Endothelial cell (in vitro differentiated cells): ENCODE measurements at regions not wholly inside any gene's neighbourhood (a gene's known extent, or its start where the extent isn't known, plus 50 kb on each side); places are given as distances from the start of the nearest gene placed in this dataset.

ENCODE experiments used
- DNase-seq: peaks from one replicate; pipeline ENCODE4 v3.0.0; 2021; ENCODE audit warnings: low spot score
- H3K27ac Mint-ChIP-seq: one replicate; pipeline ENCODE4 v1.8.0; 2021; ENCODE audit warnings: mixed read lengths, inconsistent platforms; ENCODE audit not compliant: unreplicated experiment
- H3K27me3 Mint-ChIP-seq: one replicate; pipeline ENCODE4 v1.8.0; 2021; ENCODE audit warnings: mild to moderate bottlenecking, moderate library complexity, mixed read lengths, inconsistent platforms; ENCODE audit not compliant: unreplicated experiment
- H3K36me3 Mint-ChIP-seq: one replicate; pipeline ENCODE4 v1.8.0; 2021; ENCODE audit warnings: mild to moderate bottlenecking, low read depth, mixed read lengths, inconsistent platforms; ENCODE audit not compliant: unreplicated experiment
- H3K4me1 Mint-ChIP-seq: one replicate; pipeline ENCODE4 v1.8.0; 2021; ENCODE audit warnings: mild to moderate bottlenecking, mixed read lengths, inconsistent platforms; ENCODE audit not compliant: unreplicated experiment
- H3K4me3 Mint-ChIP-seq: one replicate; pipeline ENCODE4 v1.8.0; 2021; ENCODE audit warnings: mild to moderate bottlenecking, mixed read lengths, inconsistent platforms; ENCODE audit not compliant: unreplicated experiment
- H3K9me3 Mint-ChIP-seq: one replicate; pipeline ENCODE4 v1.8.0; 2021; ENCODE audit warnings: mixed read lengths, inconsistent platforms; ENCODE audit not compliant: unreplicated experiment
- TF ChIP-seq, protein P1 (sequence below): fragments of 200-600 bp; sonication (generic); IDR thresholded peaks from one replicate; pipeline ENCODE4 v1.5.0; 2021; ENCODE audit warnings: antibody characterized with exemption; ENCODE audit not compliant: unreplicated experiment

- H3K4me3 Mint-ChIP-seq = no peak overlapping the region
- no peaks in the 10 kb centered on the region for H3K27me3 Mint-ChIP-seq
- H3K36me3 Mint-ChIP-seq = no peaks in the 10 kb centered on the region
- no peaks in the 10 kb centered on the region for H3K4me1 Mint-ChIP-seq
- no peak for DNase-seq
- TF ChIP-seq, protein P1, sequence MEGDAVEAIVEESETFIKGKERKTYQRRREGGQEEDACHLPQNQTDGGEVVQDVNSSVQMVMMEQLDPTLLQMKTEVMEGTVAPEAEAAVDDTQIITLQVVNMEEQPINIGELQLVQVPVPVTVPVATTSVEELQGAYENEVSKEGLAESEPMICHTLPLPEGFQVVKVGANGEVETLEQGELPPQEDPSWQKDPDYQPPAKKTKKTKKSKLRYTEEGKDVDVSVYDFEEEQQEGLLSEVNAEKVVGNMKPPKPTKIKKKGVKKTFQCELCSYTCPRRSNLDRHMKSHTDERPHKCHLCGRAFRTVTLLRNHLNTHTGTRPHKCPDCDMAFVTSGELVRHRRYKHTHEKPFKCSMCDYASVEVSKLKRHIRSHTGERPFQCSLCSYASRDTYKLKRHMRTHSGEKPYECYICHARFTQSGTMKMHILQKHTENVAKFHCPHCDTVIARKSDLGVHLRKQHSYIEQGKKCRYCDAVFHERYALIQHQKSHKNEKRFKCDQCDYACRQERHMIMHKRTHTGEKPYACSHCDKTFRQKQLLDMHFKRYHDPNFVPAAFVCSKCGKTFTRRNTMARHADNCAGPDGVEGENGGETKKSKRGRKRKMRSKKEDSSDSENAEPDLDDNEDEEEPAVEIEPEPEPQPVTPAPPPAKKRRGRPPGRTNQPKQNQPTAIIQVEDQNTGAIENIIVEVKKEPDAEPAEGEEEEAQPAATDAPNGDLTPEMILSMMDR = no peak
- peaks cover 5% of the 10 kb centered on the region for H3K9me3 Mint-ChIP-seq
- no peak overlapping the region for H3K27ac Mint-ChIP-seq
Observed at GRCh38 chr12:90274407-90274806, 565.8 kb upstream of the ATP2B1 start.

DNA sequence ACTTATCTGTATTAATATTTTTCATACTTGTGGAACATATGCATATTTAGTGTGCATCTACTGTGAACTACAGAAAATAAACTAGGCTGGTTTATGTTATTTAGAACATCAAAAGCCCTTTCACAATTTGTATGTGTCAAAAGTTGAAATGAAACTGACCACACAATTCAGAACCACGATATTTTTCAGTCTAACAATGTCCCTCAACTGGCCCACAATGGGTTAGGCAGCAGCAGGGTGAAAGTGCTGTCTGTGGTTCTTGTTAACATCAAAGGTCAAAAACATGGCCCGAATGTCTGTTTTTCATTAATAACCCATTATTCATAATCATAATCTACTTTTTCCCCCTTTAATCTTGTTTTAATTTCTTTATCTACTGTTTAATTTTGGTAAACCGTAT, 559.9 kb upstream of the ATP2B1 start:
- Mint-ChIP-seq H3K27me3 (peaks cover 1% of the 10 kb centered on the region), H3K9me3 (no peaks in the 10 kb centered on the region), H3K27ac (no peak overlapping the region)

DNA sequence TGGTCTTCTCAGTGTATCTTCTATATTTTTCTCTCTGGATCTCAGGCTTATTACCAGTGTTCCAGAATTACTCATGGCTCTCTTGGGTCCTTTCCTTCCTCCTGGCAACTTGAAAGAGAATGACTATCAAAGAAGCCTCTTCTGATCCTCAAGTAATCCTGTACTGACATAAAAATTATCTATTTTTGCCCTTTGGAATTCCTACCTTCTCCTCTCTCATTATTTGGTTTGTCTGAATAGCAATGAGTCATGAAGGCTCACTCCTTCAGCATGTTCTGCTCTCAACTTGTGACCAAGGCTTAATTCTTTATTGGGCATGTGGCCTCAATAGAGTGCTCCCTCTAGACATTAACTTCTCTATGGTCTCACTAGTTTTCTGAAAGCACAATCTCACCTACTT, 553.6 kb upstream of the ATP2B1 start:
- no peak for DNase-seq
- Mint-ChIP-seq H3K4me1 (no peaks in the 10 kb centered on the region), H3K36me3 (no peaks in the 10 kb centered on the region), H3K27me3 (peaks cover 1% of the 10 kb centered on the region), H3K4me3 (no peak overlapping the region), H3K9me3 (no peaks in the 10 kb centered on the region), H3K27ac (no peak overlapping the region)
- TF ChIP-seq, protein P1 = no peak

More for the DNA sequence above, 559.9 kb upstream of the ATP2B1 start:
- TF ChIP-seq, protein P1 = no peak
- Mint-ChIP-seq H3K36me3 (no peaks in the 10 kb centered on the region), H3K4me1 (no peaks in the 10 kb centered on the region), H3K4me3 (no peak overlapping the region)
- DNase-seq = no peak

DNA sequence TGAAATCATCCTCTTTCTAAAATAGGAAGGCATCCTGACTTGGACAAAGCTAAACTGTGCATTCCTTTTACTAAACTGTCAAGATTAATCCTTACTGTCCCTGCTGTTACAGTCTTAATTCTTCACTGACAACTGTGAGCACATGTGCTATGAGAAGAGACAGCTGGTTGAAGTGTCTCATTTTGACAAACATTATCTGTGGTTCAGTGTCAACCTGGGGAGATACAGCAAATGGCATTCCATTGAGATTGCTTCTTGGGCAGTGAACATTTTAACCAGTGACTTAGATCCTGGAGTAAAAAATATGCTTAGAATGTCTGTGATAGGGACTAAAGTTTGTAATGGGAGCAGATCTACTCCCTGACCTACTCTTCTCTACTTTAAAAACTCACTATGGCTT, 552.6 kb upstream of the ATP2B1 start:
- no peak overlapping the region for H3K4me3 Mint-ChIP-seq

GRCh38 chr12:90260136-90260535, 551.5 kb upstream of the ATP2B1 start:
- Mint-ChIP-seq H3K27me3 (no peaks in the 10 kb centered on the region), H3K27ac (no peak overlapping the region), H3K4me1 (no peaks in the 10 kb centered on the region), H3K36me3 (no peaks in the 10 kb centered on the region), H3K4me3 (no peak overlapping the region), H3K9me3 (no peaks in the 10 kb centered on the region)
- TF ChIP-seq, protein P1 = no peak
- no peak for DNase-seq

More for the DNA sequence above, 552.6 kb upstream of the ATP2B1 start:
- no peaks in the 10 kb centered on the region for H3K36me3 Mint-ChIP-seq
- no peak for DNase-seq
- TF ChIP-seq, protein P1 = no peak
- H3K27me3 Mint-ChIP-seq = peaks cover 1% of the 10 kb centered on the region
- no peaks in the 10 kb centered on the region for H3K9me3 Mint-ChIP-seq
- no peaks in the 10 kb centered on the region for H3K4me1 Mint-ChIP-seq
- H3K27ac Mint-ChIP-seq = no peak overlapping the region
